OCI-LY7 (cell line): ENCODE measurements at regions not wholly inside any gene's neighbourhood (a gene's known extent, or its start where the extent isn't known, plus 50 kb on each side); places are given as distances from the start of the nearest gene placed in this dataset.
A peak's percentile ranks its signal among the peaks of the same experiment; 100 is the strongest.

Experiments used
- BruUV-seq: library from RNA; stranded (reverse); fragments of 400-500 nt; replicated peaks from 2 replicates; lab custom pipeline; 2021; lab: Mats Ljungman, UMichigan
- CTCF ChIA-PET: fragments of 300-600 bp; sonication (Branson Sonifier 250); formaldehyde crosslinking; loops from one replicate; lab custom pipeline; 2022; ENCODE audit warnings: antibody characterized with exemption; ENCODE audit not compliant: unreplicated experiment; lab: Charles Lee
- POLR2A ChIA-PET: fragments of 300-600 bp; sonication (Branson Sonifier 250); formaldehyde crosslinking; loops from one replicate; lab custom pipeline; 2022; ENCODE audit warnings: antibody characterized with exemption; lab: Charles Lee
- DNase-seq: peaks from one replicate; pipeline ENCODE4 v3.0.0-alpha.2; 2015; ENCODE audit warnings: low spot score
- H2AFZ ChIP-seq: fragments of 200-600 bp; sonication (generic), shearing (Covaris generic); 2 replicates; pipeline ENCODE4 v1.6.1; 2014; ENCODE audit warnings: mild to moderate bottlenecking, antibody characterized with exemption, low read length, moderate library complexity
- H3K27ac ChIP-seq: fragments of 200-600 bp; sonication (generic); 2 replicates; pipeline ENCODE4 v1.5.1; 2014; ENCODE audit warnings: mixed run types, low read depth, mild to moderate bottlenecking, moderate library complexity, low read length, inconsistent platforms; ENCODE audit not compliant: poor library complexity, severe bottlenecking
- H3K36me3 ChIP-seq: fragments of 200-600 bp; sonication (generic); 2 replicates; pipeline ENCODE4 v1.6.1; 2014; ENCODE audit warnings: mild to moderate bottlenecking, antibody characterized with exemption, low read length, moderate library complexity, mixed read lengths; ENCODE audit not compliant: insufficient read depth
- H3K4me1 ChIP-seq: fragments of 200-600 bp; sonication (generic); 2 replicates; pipeline ENCODE4 v1.5.1; 2014; ENCODE audit warnings: mild to moderate bottlenecking, low read length; ENCODE audit not compliant: insufficient read depth, poor library complexity, severe bottlenecking
- H3K4me2 ChIP-seq: fragments of 200-600 bp; sonication (generic); 2 replicates; pipeline ENCODE4 v1.6.1; 2014; ENCODE audit warnings: mild to moderate bottlenecking, low read length
- H3K4me3 ChIP-seq: fragments of 200-600 bp; sonication (generic); 2 replicates; pipeline ENCODE4 v1.5.1; 2014; ENCODE audit warnings: mild to moderate bottlenecking, low read depth, low read length; ENCODE audit not compliant: poor library complexity, severe bottlenecking
- H3K79me2 ChIP-seq: fragments of 200-600 bp; sonication (generic); 2 replicates; pipeline ENCODE4 v1.6.1; 2016; ENCODE audit warnings: low read depth, mild to moderate bottlenecking, low read length, moderate library complexity, mixed read lengths; ENCODE audit not compliant: insufficient read depth
- H3K9me2 ChIP-seq: fragments of 200-600 bp; sonication (generic); 2 replicates; pipeline ENCODE4 v1.6.1; 2016; ENCODE audit warnings: mild to moderate bottlenecking, low read length, mixed read lengths; ENCODE audit not compliant: insufficient read depth
- H3K9me3 ChIP-seq: fragments of 200-600 bp; sonication (generic); 2 replicates; pipeline ENCODE4 v1.6.1; 2014; ENCODE audit warnings: mild to moderate bottlenecking, mixed run types, low read length, mixed read lengths
- H4K20me1 ChIP-seq: fragments of 200-600 bp; sonication (generic); 2 replicates; pipeline ENCODE4 v1.6.1; 2014; ENCODE audit warnings: mild to moderate bottlenecking, antibody characterized with exemption, low read length, moderate library complexity, mixed read lengths; ENCODE audit not compliant: insufficient read depth
- EZH2phosphoT487 ChIP-seq: fragments of 200-600 bp; sonication (generic); IDR thresholded peaks from 2 replicates; pipeline ENCODE4 v1.6.1; 2018; ENCODE audit warnings: low read depth, borderline replicate concordance, mild to moderate bottlenecking, mixed run types, antibody characterized with exemption, low read length, moderate library complexity, mixed read lengths
- intact Hi-C: fragments of 100-400 bp; cut with micrococcal nuclease; formaldehyde crosslinking; loops from one replicate; pipeline ENCODE4 v1.10.0; 2022; ENCODE audit not compliant: unreplicated experiment
- TF ChIP-seq, protein P1 (sequence below): fragments of 200-600 bp; sonication (generic); conservative IDR thresholded peaks from 2 replicates; pipeline ENCODE4 v1.5.1; 2014; ENCODE audit warnings: mild to moderate bottlenecking, antibody characterized with exemption, low read length, moderate library complexity, mixed read lengths

DNA sequence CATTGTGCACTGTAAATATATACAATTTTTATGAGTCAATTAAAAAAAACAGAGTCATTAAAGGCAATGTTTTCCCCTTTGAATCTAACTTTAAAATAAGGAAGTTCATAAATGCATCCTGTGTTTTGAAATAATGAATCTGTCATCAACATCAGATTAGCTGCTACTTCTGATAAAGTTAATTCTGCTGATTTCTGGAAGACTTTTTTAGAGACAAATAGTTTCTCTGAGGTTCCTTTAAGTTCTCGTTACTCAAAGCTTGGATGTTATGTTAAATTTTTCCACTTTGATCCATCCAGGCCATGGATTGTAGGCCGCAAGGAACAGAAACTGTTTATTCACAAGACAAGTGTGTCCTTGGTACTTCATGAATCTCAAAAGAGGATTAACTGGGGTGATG lies 115.5 kb downstream of the CARTPT start:
- H2AFZ ChIP-seq, result no peak overlapping the region
- H4K20me1 ChIP-seq, result no peaks in the 10 kb centered on the region
- H3K79me2 ChIP-seq, result no peaks in the 10 kb centered on the region
- H3K9me3 ChIP-seq, result no peaks in the 10 kb centered on the region
- H3K4me1 ChIP-seq, result no peaks in the 10 kb centered on the region
- DNase-seq, result no peak
- no peak for TF ChIP-seq EZH2phosphoT487
- TF ChIP-seq, protein P1, sequence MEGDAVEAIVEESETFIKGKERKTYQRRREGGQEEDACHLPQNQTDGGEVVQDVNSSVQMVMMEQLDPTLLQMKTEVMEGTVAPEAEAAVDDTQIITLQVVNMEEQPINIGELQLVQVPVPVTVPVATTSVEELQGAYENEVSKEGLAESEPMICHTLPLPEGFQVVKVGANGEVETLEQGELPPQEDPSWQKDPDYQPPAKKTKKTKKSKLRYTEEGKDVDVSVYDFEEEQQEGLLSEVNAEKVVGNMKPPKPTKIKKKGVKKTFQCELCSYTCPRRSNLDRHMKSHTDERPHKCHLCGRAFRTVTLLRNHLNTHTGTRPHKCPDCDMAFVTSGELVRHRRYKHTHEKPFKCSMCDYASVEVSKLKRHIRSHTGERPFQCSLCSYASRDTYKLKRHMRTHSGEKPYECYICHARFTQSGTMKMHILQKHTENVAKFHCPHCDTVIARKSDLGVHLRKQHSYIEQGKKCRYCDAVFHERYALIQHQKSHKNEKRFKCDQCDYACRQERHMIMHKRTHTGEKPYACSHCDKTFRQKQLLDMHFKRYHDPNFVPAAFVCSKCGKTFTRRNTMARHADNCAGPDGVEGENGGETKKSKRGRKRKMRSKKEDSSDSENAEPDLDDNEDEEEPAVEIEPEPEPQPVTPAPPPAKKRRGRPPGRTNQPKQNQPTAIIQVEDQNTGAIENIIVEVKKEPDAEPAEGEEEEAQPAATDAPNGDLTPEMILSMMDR, result no peak
- H3K4me3 ChIP-seq, result no peak overlapping the region
- H3K36me3 ChIP-seq, result no peaks in the 10 kb centered on the region
- H3K27ac ChIP-seq, result no peak overlapping the region
- BruUV-seq, result no TSS peak
- no peaks in the 10 kb centered on the region for H3K9me2 ChIP-seq
- POLR2A ChIA-PET, result no interaction called here
- no peak overlapping the region for H3K4me2 ChIP-seq
- intact Hi-C loops, result no loop called here
- CTCF ChIA-PET, result no interaction called here

DNA sequence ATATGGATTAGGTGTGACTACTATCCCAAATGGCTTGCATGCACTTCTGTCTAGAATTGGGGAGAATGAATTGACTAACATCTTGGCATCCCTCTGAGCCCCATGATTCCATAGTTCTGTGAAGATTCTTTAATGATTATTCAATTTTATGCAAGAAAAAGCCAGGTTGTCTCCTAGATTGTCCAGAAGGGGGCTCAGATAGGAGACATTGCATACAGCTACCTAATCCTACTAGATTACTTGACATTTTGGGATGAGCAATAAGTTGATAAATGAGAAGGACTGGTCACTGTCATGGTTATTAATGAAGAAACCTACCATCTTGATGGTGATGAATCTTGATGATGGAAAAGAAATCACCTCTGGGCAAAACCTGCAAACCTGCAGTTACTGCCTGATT lies 117.0 kb downstream of the CARTPT start:
- ChIA-PET POLR2A (no interaction called here), CTCF (no interaction called here)
- intact Hi-C loops, result no loop called here
- DNase-seq, result no peak
- BruUV-seq, result no TSS peak
- Histone ChIP-seq H3K79me2 (no peaks in the 10 kb centered on the region), H3K4me2 (no peak overlapping the region), H3K9me3 (no peaks in the 10 kb centered on the region), H3K4me1 (no peaks in the 10 kb centered on the region), H3K27ac (no peak overlapping the region), H2AFZ (no peak overlapping the region), H3K4me3 (no peak overlapping the region), H4K20me1 (no peaks in the 10 kb centered on the region), H3K36me3 (no peaks in the 10 kb centered on the region), H3K9me2 (no peaks in the 10 kb centered on the region)
- TF ChIP-seq, protein P1, result 0 out of 2 replicates have a peak, but pooled peaks have one; percentile 16
- TF ChIP-seq EZH2phosphoT487, result no peak

DNA sequence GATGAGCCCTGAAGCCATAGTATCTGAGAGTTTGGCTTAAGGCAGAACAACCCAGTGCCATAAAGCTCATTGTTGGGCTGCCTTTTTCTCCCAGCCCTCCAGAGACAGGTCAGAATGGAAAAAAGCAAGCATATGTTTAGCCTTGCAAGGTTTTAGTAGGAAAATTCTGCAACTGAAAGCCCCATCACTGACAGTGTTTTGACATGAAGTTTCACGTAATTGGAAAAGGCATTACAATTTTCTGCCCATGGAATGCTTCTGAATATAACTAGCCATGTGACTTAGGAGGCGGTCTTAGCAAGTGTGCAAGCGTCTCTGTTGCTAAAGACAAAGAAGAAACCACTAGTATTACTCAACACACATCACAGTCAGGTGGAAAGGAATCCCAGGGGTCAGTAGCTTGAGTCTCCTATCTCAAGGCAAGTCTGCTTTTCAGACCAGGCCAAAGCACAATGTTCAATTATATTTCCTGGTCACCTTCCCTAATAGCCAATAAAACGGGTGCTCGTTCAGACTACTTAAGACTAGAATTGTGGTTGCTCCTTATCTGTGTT lies 117.6 kb downstream of the CARTPT start:
- intact Hi-C loops, result no loop called here
- no TSS peak for BruUV-seq

More for the DNA sequence above, 117.6 kb downstream of the CARTPT start:
- Histone ChIP-seq H3K9me2 (no peaks in the 10 kb centered on the region), H4K20me1 (no peaks in the 10 kb centered on the region), H3K36me3 (no peaks in the 10 kb centered on the region), H3K27ac (no peak overlapping the region), H3K9me3 (no peaks in the 10 kb centered on the region), H3K79me2 (no peaks in the 10 kb centered on the region), H3K4me2 (no peak overlapping the region), H2AFZ (no peak overlapping the region), H3K4me3 (no peak overlapping the region), H3K4me1 (no peaks in the 10 kb centered on the region)
- CTCF ChIA-PET, result no interaction called here
- POLR2A ChIA-PET, result no interaction called here
- no peak for TF ChIP-seq EZH2phosphoT487
- TF ChIP-seq, protein P1, result no peak
- no peak for DNase-seq
